GM19351 (cell line): ENCODE measurements at regions not wholly inside any gene's neighbourhood (a gene's known extent, or its start where the extent isn't known, plus 50 kb on each side); places are given as distances from the start of the nearest gene placed in this dataset.
A peak's percentile ranks its signal among the peaks of the same experiment; 100 is the strongest.
"Not testable (repeated sequence)": the region's sequence is repeated elsewhere in the genome, so short reads cannot be mapped to it uniquely, and the experiment has no call there.

Source experiments
- ATAC-seq: cut with Tn5 transposase; IDR thresholded peaks from one replicate; pipeline ENCODE4 v1.9.1; 2021; ENCODE audit warnings: mild to moderate bottlenecking, moderate library complexity; ENCODE audit not compliant: unreplicated experiment

- ATAC-seq = no peak
Measured at GRCh38 chr2:144131042-144131441, 388.9 kb downstream of the ZEB2 start.

- ATAC-seq = no peak
Measured at GRCh38 chr2:144130551-144130950, 389.4 kb downstream of the ZEB2 start.

DNA sequence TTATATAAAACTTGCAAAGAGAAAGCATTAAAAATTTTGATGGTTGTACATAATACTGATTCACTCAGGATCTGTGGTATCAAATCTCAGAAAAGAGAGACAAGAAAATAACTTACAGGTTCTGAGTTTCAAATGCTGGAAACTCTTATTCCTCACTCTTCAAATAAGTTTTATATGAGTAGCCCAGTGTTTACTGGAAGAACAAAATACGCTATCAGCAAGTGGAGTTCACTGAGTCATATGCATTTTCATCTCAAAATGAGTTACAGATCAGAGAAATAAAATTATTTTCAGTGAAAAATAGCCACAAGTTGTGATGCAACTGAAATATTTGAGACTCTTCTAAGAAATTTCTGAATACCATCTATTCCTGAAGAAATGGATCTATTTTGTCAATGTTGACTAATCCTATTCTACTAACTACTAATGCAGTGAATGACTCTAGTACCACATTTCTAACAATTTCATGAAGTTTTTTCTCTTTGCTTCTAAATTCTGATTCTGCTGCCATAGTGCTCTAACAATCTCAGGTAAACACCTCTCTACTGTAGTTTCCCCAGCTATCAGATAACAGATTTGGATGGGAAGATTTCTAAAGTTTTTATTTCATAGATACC is 391.7 kb downstream of the ZEB2 start:
- no peak for ATAC-seq

DNA sequence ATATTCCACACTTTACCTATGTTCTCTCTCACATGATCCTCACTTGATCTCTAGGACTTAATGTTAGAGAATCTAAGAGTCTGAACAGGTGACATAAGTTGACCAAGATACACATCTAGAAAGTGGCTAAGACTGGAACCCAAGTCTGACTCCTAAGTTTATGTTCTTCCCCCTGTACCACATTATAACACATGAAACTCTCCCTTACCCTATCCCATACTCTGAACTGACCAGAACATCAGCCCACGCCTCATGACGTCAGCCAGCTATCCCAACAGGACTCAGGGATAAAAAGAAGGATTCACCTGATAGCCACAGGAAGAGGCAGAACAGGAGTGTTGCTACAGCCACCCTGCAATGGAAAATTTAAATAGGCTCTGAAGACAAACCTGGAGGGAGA is 392.2 kb downstream of the ZEB2 start:
- no peak for ATAC-seq

GRCh38 chr2:144126302-144126701 is 393.6 kb downstream of the ZEB2 start:
- no peak for ATAC-seq

- no peak for ATAC-seq
Measured at GRCh38 chr2:144125751-144126150, 394.2 kb downstream of the ZEB2 start.

GRCh38 chr2:144124882-144125281 is 395.0 kb downstream of the ZEB2 start:
- no peak for ATAC-seq

DNA sequence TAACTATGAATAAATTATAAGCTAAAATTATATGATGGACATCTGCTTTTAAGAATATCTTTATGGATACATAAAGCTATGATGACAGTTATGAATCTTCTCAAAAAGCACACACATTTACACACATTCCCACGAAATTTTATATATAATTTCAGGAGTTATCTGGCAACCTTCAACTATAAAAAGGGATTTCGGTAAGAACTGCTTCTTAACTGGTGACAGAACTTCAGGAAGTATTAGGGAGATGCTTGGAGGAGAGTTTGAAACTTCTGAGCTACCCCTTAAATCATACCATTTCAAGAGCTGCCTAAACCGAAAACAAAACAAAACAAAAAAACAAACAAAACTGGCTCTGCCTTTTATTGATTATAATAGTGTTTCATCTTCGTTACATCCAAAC is 399.4 kb downstream of the ZEB2 start:
- no peak for ATAC-seq

GRCh38 chr2:144117086-144117485 is 402.8 kb downstream of the ZEB2 start:
- no peak for ATAC-seq

- ATAC-seq = no peak
Measured at GRCh38 chr2:144115739-144116291, 404.1 kb downstream of the ZEB2 start.

- no peak for ATAC-seq
Measured at GRCh38 chr2:144114760-144115159, 405.2 kb downstream of the ZEB2 start.

- ATAC-seq = no peak
Measured at GRCh38 chr2:144111437-144111836, 408.5 kb downstream of the ZEB2 start.

GRCh38 chr2:144106104-144106503 is 413.8 kb downstream of the ZEB2 start:
- not testable (repeated sequence) for ATAC-seq

DNA sequence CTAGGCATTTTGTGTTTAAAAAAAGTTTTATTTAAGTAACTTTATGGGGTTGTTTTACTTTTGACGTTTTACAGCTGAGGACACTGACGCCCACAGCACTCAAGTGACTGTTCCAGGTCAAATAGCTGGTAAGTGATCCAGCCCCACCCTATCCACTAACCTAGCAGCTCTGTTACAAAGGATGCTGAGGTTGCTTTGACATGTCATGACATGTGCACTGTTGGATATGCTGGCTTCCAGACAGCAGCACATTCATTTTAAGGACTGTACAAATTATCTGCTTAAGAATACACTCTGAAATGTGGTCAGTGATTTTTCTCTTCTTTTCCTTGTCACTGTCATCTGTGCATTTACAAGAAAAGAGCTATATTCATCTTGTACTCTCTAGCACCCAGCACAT is 417.5 kb downstream of the ZEB2 start:
- no peak for ATAC-seq

- ATAC-seq = peak; percentile 63
Measured at GRCh38 chr2:144099780-144100377, 420.0 kb downstream of the ZEB2 start.

- no peak for ATAC-seq
Measured at GRCh38 chr2:144099340-144099739, 420.6 kb downstream of the ZEB2 start.

DNA sequence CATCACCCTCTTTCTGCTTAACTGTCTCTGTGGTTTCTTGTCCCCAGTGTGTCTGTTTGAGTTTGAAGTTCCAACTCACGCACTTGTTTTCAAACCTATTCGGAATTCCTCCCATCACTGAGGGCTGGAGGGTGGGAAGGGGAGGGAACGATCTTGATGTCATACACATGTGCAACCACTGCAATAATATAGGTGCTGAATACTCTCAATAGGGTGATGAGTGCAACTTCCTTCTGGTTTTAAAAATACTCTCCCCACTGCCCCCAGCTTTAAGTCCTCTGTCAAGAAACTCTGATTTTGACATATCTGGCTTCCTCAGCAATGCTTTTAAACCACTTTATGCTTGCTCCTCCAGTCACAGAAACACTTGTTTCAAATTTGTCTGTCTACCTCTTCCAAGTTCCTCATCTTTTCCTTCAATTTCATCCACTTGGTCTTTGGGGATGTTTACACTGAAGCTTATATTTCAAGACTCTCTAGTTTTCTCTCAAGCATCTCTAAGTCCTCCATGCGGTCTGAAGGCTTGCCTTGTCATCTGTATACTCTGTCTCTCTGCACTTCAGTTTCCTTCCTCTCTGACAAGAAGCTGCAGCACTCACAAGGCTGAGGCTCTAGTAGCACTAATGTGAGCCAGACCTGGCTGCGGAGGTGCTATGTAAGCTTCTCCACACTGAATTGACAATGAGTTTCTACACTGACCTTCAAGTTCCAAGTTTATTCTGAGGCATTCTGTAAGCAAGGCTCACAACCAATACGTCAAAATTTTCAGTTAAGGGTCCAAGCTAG is 422.3 kb downstream of the ZEB2 start:
- peak; percentile 64 for ATAC-seq

- ATAC-seq = no peak
Measured at GRCh38 chr2:144096531-144096930, 423.4 kb downstream of the ZEB2 start.

DNA sequence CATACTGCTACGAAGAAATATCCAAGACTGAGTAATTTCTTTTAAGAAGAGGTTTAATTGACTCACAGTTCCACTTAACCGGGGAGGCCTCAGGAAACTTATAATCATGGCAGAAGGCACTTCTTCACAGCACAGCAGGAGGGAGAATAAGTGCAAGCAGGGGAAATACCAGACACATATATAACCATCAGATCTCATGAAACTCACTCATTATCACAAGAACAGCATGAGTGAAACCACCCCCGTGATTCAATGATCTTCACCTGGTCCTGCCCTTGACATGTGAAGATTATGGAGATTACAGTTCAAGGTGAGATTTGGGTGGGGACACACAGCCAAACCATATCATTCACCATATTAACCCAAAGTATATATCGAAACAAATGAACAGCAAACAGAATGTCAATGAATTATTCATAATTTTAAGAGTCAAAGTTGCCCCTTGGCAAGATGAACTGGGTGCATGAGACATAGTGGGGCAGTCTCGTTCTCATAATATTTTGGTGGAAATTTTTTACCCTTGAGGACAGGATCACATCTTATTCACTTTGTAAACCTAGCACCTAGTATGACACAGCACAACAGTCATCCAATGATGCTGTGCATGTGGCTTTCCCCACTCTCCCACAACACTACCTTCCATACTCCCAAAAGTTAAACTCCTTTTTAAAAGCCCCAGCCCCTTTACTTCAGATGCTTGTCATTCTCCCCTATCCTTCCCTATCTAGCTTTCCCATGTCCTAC is 425.3 kb downstream of the ZEB2 start:
- ATAC-seq = no peak

- ATAC-seq = no peak
Measured at GRCh38 chr2:144091622-144092021, 428.3 kb downstream of the ZEB2 start.

GRCh38 chr2:144088863-144089262 is 431.1 kb downstream of the ZEB2 start:
- no peak for ATAC-seq
